ENCODE measurements at regions not wholly inside any gene's neighbourhood (a gene's known extent, or its start where the extent isn't known, plus 50 kb on each side); places are given as distances from the start of the nearest gene placed in this dataset.

GRCh38 chr6:168825226-168826077 is 384.5 kb downstream of the SMOC2 start:
- TF ChIP-seq POLR2AphosphoS5 (IDR thresholded peaks at IDR 0.05), result no peak
- no peak for TF ChIP-seq EP300 (IDR thresholded peaks at IDR 0.05)
- TF ChIP-seq CTCF (IDR thresholded peaks at IDR 0.05), result no peak
- no peak overlapping the region for H3K27ac ChIP-seq
- 92% methylated on average over 8 of the region's 68 CpGs; no CpG with 5 or more reads in 1 of the 2 donors for WGBS, 2 donors (ENCODE audit: low coverage in 1 of 2)
- no peaks in the 10 kb centered on the region for H3K36me3 ChIP-seq
- H3K4me3 ChIP-seq, result no peak overlapping the region
- ATAC-seq, result no peak
- peaks cover 0 to 4% (median 0%) of the 10 kb centered on the region in 3 donors for H3K4me1 ChIP-seq
- no peaks in the 10 kb centered on the region for H3K9me3 ChIP-seq
- H3K27me3 ChIP-seq, result no peaks in the 10 kb centered on the region

GRCh38 chr6:168823397-168824212 is 382.6 kb downstream of the SMOC2 start:
- H3K27me3 ChIP-seq, result no peaks in the 10 kb centered on the region
- TF ChIP-seq POLR2A (IDR thresholded peaks at IDR 0.05), result no peak
- TF ChIP-seq EP300 (IDR thresholded peaks at IDR 0.05), result no peak
- no peak for TF ChIP-seq CTCF (IDR thresholded peaks at IDR 0.05)
- TF ChIP-seq POLR2AphosphoS5 (IDR thresholded peaks at IDR 0.05), result no peak
- H3K9me3 ChIP-seq, result no peaks in the 10 kb centered on the region
- ATAC-seq, result no peak
- H3K4me3 ChIP-seq, result no peak overlapping the region
- no peak overlapping the region for H3K27ac ChIP-seq
- no peaks in the 10 kb centered on the region for H3K36me3 ChIP-seq
- H3K4me1 ChIP-seq, result peaks cover 0 to 4% (median 0%) of the 10 kb centered on the region in 3 donors
- WGBS, 2 donors (ENCODE audit: low coverage in 1 of 2), result 54 to 78% methylated on average over 4 to 6 of the region's 12 CpGs

- 100% methylated on average over 1 of the region's 9 CpGs; no CpG with 5 or more reads in 1 of the 2 donors for WGBS, 2 donors (ENCODE audit: low coverage in 1 of 2)
- H3K27me3 ChIP-seq, result no peaks in the 10 kb centered on the region
- TF ChIP-seq CTCF (IDR thresholded peaks at IDR 0.05), result no peak
- no peak for TF ChIP-seq POLR2AphosphoS5 (IDR thresholded peaks at IDR 0.05)
- no peak for TF ChIP-seq EP300 (IDR thresholded peaks at IDR 0.05)
- no peak for TF ChIP-seq POLR2A (IDR thresholded peaks at IDR 0.05)
- no peak overlapping the region for H3K4me3 ChIP-seq
- no peak overlapping the region for H3K27ac ChIP-seq
- peaks cover 0 to 4% (median 0%) of the 10 kb centered on the region in 3 donors for H3K4me1 ChIP-seq
- no peaks in the 10 kb centered on the region for H3K36me3 ChIP-seq
- ATAC-seq, result no peak
- peaks cover 0 to 9% (median 0%) of the 10 kb centered on the region in 3 donors for H3K9me3 ChIP-seq
Measured at GRCh38 chr6:168822376-168822775, 381.4 kb downstream of the SMOC2 start.

- Histone ChIP-seq H3K4me1 (peaks cover 0 to 4% (median 0%) of the 10 kb centered on the region in 3 donors), H3K27me3 (no peaks in the 10 kb centered on the region), H3K9me3 (peaks cover 0 to 16% (median 0%) of the 10 kb centered on the region in 3 donors), H3K27ac (no peak overlapping the region), H3K4me3 (no peak overlapping the region), H3K36me3 (no peaks in the 10 kb centered on the region)
- 80% methylated on average over 8 of the region's 8 CpGs for WGBS, 2 donors (ENCODE audit: low coverage in 1 of 2)
- TF ChIP-seq POLR2A (IDR thresholded peaks at IDR 0.05) (no peak), POLR2AphosphoS5 (IDR thresholded peaks at IDR 0.05) (no peak), CTCF (IDR thresholded peaks at IDR 0.05) (no peak), EP300 (IDR thresholded peaks at IDR 0.05) (no peak)
- no peak for ATAC-seq
Measured at GRCh38 chr6:168819546-168819945, 378.6 kb downstream of the SMOC2 start.

Data from gastroesophageal sphincter (tissue), 4 donors.